ENCODE measurements at regions not wholly inside any gene's neighbourhood (a gene's known extent, or its start where the extent isn't known, plus 50 kb on each side); places are given as distances from the start of the nearest gene placed in this dataset.

- Histone ChIP-seq H3K4me2 (ENCODE audit: control insufficient read depth, extremely low read depth, insufficient read depth, low read depth, low read length) (peak overlapping the region; percentile 31), H3K9me1 (ENCODE audit: control insufficient read depth, extremely low read depth, insufficient read depth, low read length) (no peaks in the 10 kb centered on the region), H3K9ac (ENCODE audit: control insufficient read depth, extremely low read depth, insufficient read depth, low read length) (no peak overlapping the region), H3K4me3 (ENCODE audit: control insufficient read depth in 2 of 3, extremely low read depth in 1 of 3, insufficient read depth in 2 of 3, low read depth in 1 of 3, low read length in 3 of 3) (no peak overlapping the region), H3K9me3 (ENCODE audit: control insufficient read depth, low read depth, low read length) (no peaks in the 10 kb centered on the region), H3K79me2 (ENCODE audit: control insufficient read depth, insufficient read depth, low read length) (no peaks in the 10 kb centered on the region), H3K27me3 (ENCODE audit: control insufficient read depth, extremely low read depth, insufficient read depth, low read length) (no peaks in the 10 kb centered on the region), H3K27ac (ENCODE audit: control insufficient read depth, insufficient read depth, low read length) (no peak overlapping the region), H4K20me1 (ENCODE audit: control insufficient read depth, extremely low read depth, insufficient read depth, low read length) (no peaks in the 10 kb centered on the region), H3K36me3 (ENCODE audit: control insufficient read depth in 2 of 2, extremely low read depth in 1 of 2, insufficient read depth in 2 of 2, low read length in 2 of 2) (no peaks in the 10 kb centered on the region), H2AFZ (ENCODE audit: control insufficient read depth, low read length) (no peak overlapping the region), H3K4me1 (ENCODE audit: control insufficient read depth, extremely low read depth, insufficient read depth, low read length) (peaks cover 8% of the 10 kb centered on the region)
- dilution Hi-C loops (cut with MboI; ENCODE audit: extremely low pct_ligation_motif_present, low sequenced_read_pairs): no loop called here
- no peak for FAIRE-seq
- DNase-seq (ENCODE audit: low read depth, low spot score): no peak
- no peak for TF ChIP-seq EZH2 (IDR thresholded peaks at IDR 0.05; ENCODE audit: low read length)
- TF ChIP-seq CTCF (optimal IDR thresholded peaks at IDR 0.05 in 1 of 3, IDR thresholded peaks at IDR 0.05 in 1 of 3, conservative IDR thresholded peaks at IDR 0.05 in 1 of 3; ENCODE audit: extremely low read depth in 1 of 3, insufficient read depth in 2 of 3, low read length in 3 of 3): no peak
These were observed 320.8 kb upstream of the CTNNB1 start for GRCh38 chr3:40878464-40878905.

- no peak overlapping the region for H3K27ac ChIP-seq (ENCODE audit: control insufficient read depth, insufficient read depth, low read length)
- no peaks in the 10 kb centered on the region for H3K9me1 ChIP-seq (ENCODE audit: control insufficient read depth, extremely low read depth, insufficient read depth, low read length)
- H3K27me3 ChIP-seq (ENCODE audit: control insufficient read depth, extremely low read depth, insufficient read depth, low read length): no peaks in the 10 kb centered on the region
- DNase-seq (ENCODE audit: low read depth, low spot score): no peak
- no peak for TF ChIP-seq EZH2 (IDR thresholded peaks at IDR 0.05; ENCODE audit: low read length)
- no peak for TF ChIP-seq CTCF (optimal IDR thresholded peaks at IDR 0.05 in 1 of 3, IDR thresholded peaks at IDR 0.05 in 1 of 3, conservative IDR thresholded peaks at IDR 0.05 in 1 of 3; ENCODE audit: extremely low read depth in 1 of 3, insufficient read depth in 2 of 3, low read length in 3 of 3)
- no peaks in the 10 kb centered on the region for H3K79me2 ChIP-seq (ENCODE audit: control insufficient read depth, insufficient read depth, low read length)
- H3K9ac ChIP-seq (ENCODE audit: control insufficient read depth, extremely low read depth, insufficient read depth, low read length): no peak overlapping the region
- H3K4me2 ChIP-seq (ENCODE audit: control insufficient read depth, extremely low read depth, insufficient read depth, low read depth, low read length): no peak overlapping the region
- no peak overlapping the region for H3K4me3 ChIP-seq (ENCODE audit: control insufficient read depth in 2 of 3, extremely low read depth in 1 of 3, insufficient read depth in 2 of 3, low read depth in 1 of 3, low read length in 3 of 3)
- H3K4me1 ChIP-seq (ENCODE audit: control insufficient read depth, extremely low read depth, insufficient read depth, low read length): no peaks in the 10 kb centered on the region
- dilution Hi-C loops (cut with MboI; ENCODE audit: extremely low pct_ligation_motif_present, low sequenced_read_pairs): no loop called here
- H3K36me3 ChIP-seq (ENCODE audit: control insufficient read depth in 2 of 2, extremely low read depth in 1 of 2, insufficient read depth in 2 of 2, low read length in 2 of 2): no peaks in the 10 kb centered on the region
- H3K9me3 ChIP-seq (ENCODE audit: control insufficient read depth, low read depth, low read length): no peaks in the 10 kb centered on the region
- H2AFZ ChIP-seq (ENCODE audit: control insufficient read depth, low read length): no peak overlapping the region
- H4K20me1 ChIP-seq (ENCODE audit: control insufficient read depth, extremely low read depth, insufficient read depth, low read length): no peaks in the 10 kb centered on the region
- FAIRE-seq: no peak
These were observed 313.9 kb upstream of the CTNNB1 start for GRCh38 chr3:40885430-40885829.

Measured in keratinocyte (primary cell).